GM21619 (cell line): ENCODE measurements at regions not wholly inside any gene's neighbourhood (a gene's known extent, or its start where the extent isn't known, plus 50 kb on each side); places are given as distances from the start of the nearest gene placed in this dataset.
"Not testable (repeated sequence)": the region's sequence is repeated elsewhere in the genome, so short reads cannot be mapped to it uniquely, and the experiment has no call there.

ENCODE experiments used
- ATAC-seq: cut with Tn5 transposase; IDR thresholded peaks from one replicate; pipeline ENCODE4 v1.9.1; 2021; ENCODE audit not compliant: unreplicated experiment

GRCh38 chr13:34349091-34349722, 531.3 kb downstream of the RFC3 start:
- no peak for ATAC-seq

GRCh38 chr13:34350671-34351070, 532.7 kb downstream of the RFC3 start:
- ATAC-seq = no peak

GRCh38 chr13:34351134-34351533, 533.2 kb downstream of the RFC3 start:
- ATAC-seq = no peak

- ATAC-seq = no peak
Measured at GRCh38 chr13:34352958-34353357, 535.0 kb downstream of the RFC3 start.

GRCh38 chr13:34356686-34357434, 538.9 kb downstream of the RFC3 start:
- no peak for ATAC-seq

GRCh38 chr13:34357435-34358232, 539.7 kb downstream of the RFC3 start:
- no peak for ATAC-seq

GRCh38 chr13:34358811-34359513, 541.0 kb downstream of the RFC3 start:
- ATAC-seq = no peak

GRCh38 chr13:34360702-34361101, 542.8 kb downstream of the RFC3 start:
- no peak for ATAC-seq

- ATAC-seq = no peak
Measured at GRCh38 chr13:34361560-34361959, 543.6 kb downstream of the RFC3 start.

GRCh38 chr13:34363266-34363665, 545.3 kb downstream of the RFC3 start:
- no peak for ATAC-seq

- ATAC-seq = no peak
Measured at GRCh38 chr13:34364633-34365032, 546.7 kb downstream of the RFC3 start.

- ATAC-seq = no peak
Measured at GRCh38 chr13:34369931-34370330, 552.0 kb downstream of the RFC3 start.

GRCh38 chr13:34371108-34371507, 553.2 kb downstream of the RFC3 start:
- no peak for ATAC-seq

GRCh38 chr13:34371645-34372395, 553.9 kb downstream of the RFC3 start:
- ATAC-seq = no peak

GRCh38 chr13:34372581-34372980, 554.6 kb downstream of the RFC3 start:
- ATAC-seq = no peak

- ATAC-seq = no peak
Measured at GRCh38 chr13:34376483-34376882, 558.5 kb downstream of the RFC3 start.

GRCh38 chr13:34381228-34381627, 560.8 kb upstream of the NBEA start:
- ATAC-seq = no peak

- ATAC-seq = no peak
Measured at GRCh38 chr13:34383728-34384127, 558.3 kb upstream of the NBEA start.

GRCh38 chr13:34386229-34386628, 555.8 kb upstream of the NBEA start:
- ATAC-seq = not testable (repeated sequence)

- ATAC-seq = no peak
Measured at GRCh38 chr13:34391076-34391475, 551.0 kb upstream of the NBEA start.

GRCh38 chr13:34401696-34402095, 540.4 kb upstream of the NBEA start:
- no peak for ATAC-seq
